Mucosa of rectum (tissue), 2 donors: ENCODE measurements at regions not wholly inside any gene's neighbourhood (a gene's known extent, or its start where the extent isn't known, plus 50 kb on each side); places are given as distances from the start of the nearest gene placed in this dataset.

Source experiments
- H3K27ac ChIP-seq, 2 donors: one replicate each; pipeline ENCODE4 v1.7.0; 2013; ENCODE audit warnings: inconsistent platforms in 2 of 2, low read depth in 2 of 2, low read length in 2 of 2
- H3K27me3 ChIP-seq, 2 donors: one replicate each; pipeline ENCODE4 v1.7.0; 2013; ENCODE audit warnings: low read length in 2 of 2; ENCODE audit not compliant: control insufficient read depth in 2 of 2, insufficient read depth in 2 of 2
- H3K36me3 ChIP-seq, 2 donors: one replicate each; pipeline ENCODE4 v1.7.0; 2013; ENCODE audit warnings: low read length in 2 of 2; ENCODE audit not compliant: control insufficient read depth in 2 of 2, insufficient read depth in 2 of 2
- H3K4me1 ChIP-seq, 2 donors: one replicate each; pipeline ENCODE4 v1.7.0; 2013; ENCODE audit warnings: low read length in 2 of 2, mild to moderate bottlenecking in 1 of 2; ENCODE audit not compliant: control insufficient read depth in 2 of 2, insufficient read depth in 2 of 2
- H3K4me3 ChIP-seq, 2 donors: one replicate each; pipeline ENCODE4 v1.7.0; 2013; ENCODE audit warnings: low read length in 2 of 2
- H3K9ac ChIP-seq, 2 donors: one replicate each; pipeline ENCODE4 v1.7.0; 2013; ENCODE audit warnings: low read length in 2 of 2, low read depth in 1 of 2, mild to moderate bottlenecking in 1 of 2
- H3K9me3 ChIP-seq, 2 donors: one replicate each; pipeline ENCODE4 v1.7.0; 2013; ENCODE audit warnings: low read length in 2 of 2; ENCODE audit not compliant: control insufficient read depth in 2 of 2
- donor health status: healthy.
- donor health status: Normal muscosa, but diverticular disease.

DNA sequence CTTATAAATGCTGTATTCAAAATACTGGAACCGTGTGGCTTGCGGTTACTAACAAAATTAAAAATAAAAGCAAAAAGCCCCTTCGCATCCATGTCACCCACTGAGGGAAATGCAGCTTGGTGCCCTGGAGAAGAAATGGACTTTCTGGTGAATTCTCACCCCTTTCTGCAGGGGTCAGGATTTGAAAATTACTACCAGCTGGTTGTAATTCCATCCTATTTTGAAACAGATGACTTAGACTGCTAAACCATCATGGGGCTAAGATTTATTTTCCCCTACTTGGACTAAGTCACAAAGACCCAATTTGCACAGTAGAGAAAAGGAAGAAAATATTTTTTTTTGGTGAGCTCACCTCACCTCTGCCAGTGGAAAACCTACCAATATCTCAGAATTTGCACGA is 111.4 kb upstream of the MYOCD start:
- no peak overlapping the region for H3K4me3 ChIP-seq
- H3K36me3 ChIP-seq, result no peaks in the 10 kb centered on the region
- H3K27me3 ChIP-seq, result no peaks in the 10 kb centered on the region
- no peaks in the 10 kb centered on the region for H3K4me1 ChIP-seq
- H3K9ac ChIP-seq, result no peak overlapping the region
- no peak overlapping the region for H3K27ac ChIP-seq
- no peaks in the 10 kb centered on the region for H3K9me3 ChIP-seq

DNA sequence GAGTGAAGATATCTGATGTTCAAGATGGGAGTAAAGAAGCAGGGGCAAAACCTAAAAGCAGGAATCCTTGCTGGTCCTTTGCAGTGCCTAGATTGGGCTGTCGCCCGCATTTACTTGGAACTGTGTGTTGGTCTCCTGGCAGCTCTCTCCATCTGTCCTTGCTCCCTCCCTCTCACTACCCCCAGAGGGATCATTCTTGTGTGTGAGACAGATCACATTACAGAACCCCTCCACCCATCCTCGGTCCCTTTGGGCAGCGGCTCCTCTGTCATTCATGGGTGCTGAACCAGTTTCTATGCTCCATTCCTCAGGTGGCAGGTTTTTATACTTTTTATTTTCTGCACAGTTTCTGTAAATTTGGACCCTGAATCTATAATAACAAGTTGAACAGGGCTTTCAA is 99.4 kb upstream of the MYOCD start:
- Histone ChIP-seq H3K9me3 (no peaks in the 10 kb centered on the region), H3K4me3 (no peak overlapping the region), H3K9ac (no peak overlapping the region), H3K4me1 (no peaks in the 10 kb centered on the region), H3K27ac (no peak overlapping the region), H3K36me3 (no peaks in the 10 kb centered on the region), H3K27me3 (no peaks in the 10 kb centered on the region)

DNA sequence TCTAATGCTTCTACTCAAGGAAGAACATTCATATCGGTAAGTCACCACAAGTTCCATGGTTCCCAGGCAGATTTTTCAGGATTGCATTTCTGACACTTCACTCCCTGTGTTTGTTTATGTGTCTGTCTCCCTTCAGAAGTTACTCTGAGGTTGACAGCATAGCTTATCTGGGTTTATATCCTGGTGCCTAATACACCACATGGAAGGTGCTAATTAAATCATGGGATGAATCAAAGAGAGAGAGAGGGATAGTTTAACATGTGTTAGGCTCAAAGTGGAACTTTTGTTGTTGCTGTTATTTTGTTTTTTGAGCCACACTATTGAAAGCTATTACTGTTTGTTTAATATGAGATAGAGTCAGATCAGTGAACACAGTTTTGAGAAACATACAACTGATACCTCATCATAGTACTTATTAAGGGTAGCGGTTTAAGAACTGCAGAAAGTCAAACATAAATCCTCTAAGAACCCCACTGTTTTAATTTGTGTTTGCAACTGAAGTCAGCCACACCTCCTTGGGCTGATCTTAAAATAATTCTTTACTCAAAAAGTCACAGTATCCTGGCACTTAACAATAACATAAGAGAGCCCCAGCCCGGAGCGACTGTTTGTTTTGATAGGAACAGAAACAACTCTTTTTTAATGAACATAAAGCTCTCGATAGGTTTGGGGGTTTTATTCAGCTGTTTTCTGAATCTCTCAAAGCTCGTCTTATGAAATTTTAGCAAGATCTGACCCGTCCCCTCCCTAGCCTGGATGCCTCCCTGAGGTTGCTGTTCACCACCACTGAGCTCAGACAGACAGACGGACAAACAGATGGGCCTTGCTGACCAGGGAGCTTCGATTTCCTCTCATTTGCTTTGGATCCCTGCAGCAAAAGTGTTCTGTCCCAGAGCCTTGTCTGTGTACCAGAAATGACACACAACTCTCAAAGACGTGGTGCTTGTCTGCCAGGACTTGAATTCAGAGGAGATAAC is 98.3 kb upstream of the MYOCD start:
- Histone ChIP-seq H3K9ac (no peak overlapping the region), H3K27me3 (no peaks in the 10 kb centered on the region), H3K4me1 (no peaks in the 10 kb centered on the region), H3K9me3 (no peaks in the 10 kb centered on the region), H3K27ac (no peak overlapping the region), H3K36me3 (no peaks in the 10 kb centered on the region), H3K4me3 (no peak overlapping the region)

DNA sequence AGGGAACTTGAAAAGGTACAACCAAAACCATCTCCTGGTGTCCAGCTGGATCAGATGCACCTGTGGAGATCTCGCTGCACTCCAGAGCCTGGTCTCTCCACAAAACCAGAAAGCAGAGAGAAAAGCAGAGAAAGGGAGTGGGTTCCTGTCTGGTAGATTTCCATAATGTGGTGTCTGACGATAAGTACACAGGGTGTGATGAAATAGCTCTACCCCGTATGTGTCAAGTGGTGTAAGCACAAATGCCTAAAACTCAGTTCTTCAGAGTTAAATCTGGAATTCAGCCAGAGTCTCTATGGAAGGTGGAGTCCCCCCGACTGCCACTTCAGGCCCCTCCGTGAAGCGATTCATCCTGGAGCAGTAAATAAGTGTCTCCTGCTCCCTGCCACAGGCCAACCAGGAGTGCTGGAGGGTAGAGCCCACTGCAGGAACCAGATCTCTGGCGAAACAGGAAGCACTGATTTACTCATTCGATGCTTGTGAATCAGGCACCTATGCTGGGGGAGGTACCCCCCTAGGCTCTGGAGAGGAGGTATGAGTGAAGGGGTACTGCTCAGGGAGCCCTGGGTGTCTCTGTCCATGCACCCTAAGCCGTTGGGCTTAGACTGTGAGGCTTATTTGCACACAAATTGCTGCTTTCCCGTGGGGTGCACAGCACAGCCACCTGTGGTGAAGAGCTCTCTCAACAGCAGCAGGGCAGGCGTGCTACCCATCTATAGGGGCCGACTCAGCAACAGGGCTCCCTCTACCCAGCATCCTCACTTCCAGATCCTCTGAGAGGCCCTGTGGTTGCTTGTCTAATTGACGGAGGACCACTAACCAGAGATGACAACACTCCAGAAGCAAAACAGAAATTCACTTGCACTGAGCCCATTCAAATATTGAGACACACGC is 97.1 kb upstream of the MYOCD start:
- H3K27ac ChIP-seq, result no peak overlapping the region
- no peak overlapping the region for H3K9ac ChIP-seq
- H3K4me1 ChIP-seq, result no peaks in the 10 kb centered on the region
- no peaks in the 10 kb centered on the region for H3K36me3 ChIP-seq
- no peaks in the 10 kb centered on the region for H3K9me3 ChIP-seq
- no peaks in the 10 kb centered on the region for H3K27me3 ChIP-seq
- no peak overlapping the region for H3K4me3 ChIP-seq

DNA sequence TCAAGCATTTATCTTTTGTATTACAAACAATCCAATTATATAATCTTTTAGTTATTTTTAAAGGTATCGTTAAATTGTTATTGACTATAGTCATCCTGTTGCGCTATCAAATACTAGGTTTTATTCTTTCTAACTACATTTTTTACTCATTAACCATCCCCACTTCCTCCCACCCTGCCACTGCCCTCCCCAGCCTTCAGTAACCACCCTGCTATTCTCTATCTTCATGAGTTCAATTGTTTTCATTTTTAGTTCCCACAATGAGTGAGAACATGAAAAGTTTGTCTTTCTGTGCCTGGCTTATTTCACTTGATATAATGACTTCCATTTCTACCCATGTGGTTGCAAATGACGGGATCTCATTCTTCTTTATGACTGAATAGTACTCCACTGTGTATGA is 94.1 kb upstream of the MYOCD start:
- Histone ChIP-seq H3K4me3 (no peak overlapping the region), H3K27me3 (no peaks in the 10 kb centered on the region), H3K9ac (no peak overlapping the region), H3K36me3 (no peaks in the 10 kb centered on the region), H3K9me3 (no peaks in the 10 kb centered on the region), H3K4me1 (no peaks in the 10 kb centered on the region), H3K27ac (no peak overlapping the region)

DNA sequence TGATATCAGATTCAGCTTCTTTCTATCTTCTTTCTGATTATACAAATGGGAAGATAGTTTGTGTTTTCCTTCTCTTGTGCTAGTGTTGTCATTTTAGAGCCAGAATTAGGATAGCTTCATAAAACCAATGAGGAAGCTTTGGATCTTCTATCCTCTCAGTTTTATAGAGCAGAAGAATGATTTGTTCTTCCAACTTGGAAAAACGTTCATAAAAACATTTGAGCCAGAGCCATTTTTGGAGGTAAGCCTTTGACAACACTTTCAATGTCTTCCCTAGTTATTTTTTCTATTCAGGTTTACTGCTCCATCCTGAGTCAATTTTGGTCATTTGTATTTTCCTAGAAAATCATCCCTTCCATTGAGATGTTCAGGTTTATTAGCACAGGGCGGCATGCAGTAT is 91.2 kb upstream of the MYOCD start:
- H3K4me3 ChIP-seq, result no peak overlapping the region
- H3K36me3 ChIP-seq, result no peaks in the 10 kb centered on the region
- H3K4me1 ChIP-seq, result no peaks in the 10 kb centered on the region
- no peaks in the 10 kb centered on the region for H3K27me3 ChIP-seq
- no peak overlapping the region for H3K9ac ChIP-seq
- no peak overlapping the region for H3K27ac ChIP-seq
- H3K9me3 ChIP-seq, result no peaks in the 10 kb centered on the region

DNA sequence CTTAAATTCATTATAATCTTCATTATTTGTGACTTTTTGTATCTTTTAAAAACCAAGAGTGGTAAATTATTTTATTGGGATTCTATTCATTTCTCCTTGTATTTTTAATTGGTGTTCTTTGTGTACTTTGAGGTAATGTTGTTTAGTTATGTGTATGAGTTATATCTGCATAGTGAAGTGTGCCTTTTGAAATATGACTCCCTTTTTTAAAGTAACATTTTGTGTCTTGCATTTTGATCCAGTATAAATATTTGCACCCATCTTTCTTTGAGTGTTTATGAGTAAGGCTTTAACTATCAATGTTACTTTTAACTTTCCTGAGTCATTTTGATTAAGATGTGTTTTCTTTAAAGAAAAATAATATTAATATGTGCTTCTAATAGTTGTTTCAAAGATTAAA is 90.0 kb upstream of the MYOCD start:
- no peak overlapping the region for H3K9ac ChIP-seq

DNA sequence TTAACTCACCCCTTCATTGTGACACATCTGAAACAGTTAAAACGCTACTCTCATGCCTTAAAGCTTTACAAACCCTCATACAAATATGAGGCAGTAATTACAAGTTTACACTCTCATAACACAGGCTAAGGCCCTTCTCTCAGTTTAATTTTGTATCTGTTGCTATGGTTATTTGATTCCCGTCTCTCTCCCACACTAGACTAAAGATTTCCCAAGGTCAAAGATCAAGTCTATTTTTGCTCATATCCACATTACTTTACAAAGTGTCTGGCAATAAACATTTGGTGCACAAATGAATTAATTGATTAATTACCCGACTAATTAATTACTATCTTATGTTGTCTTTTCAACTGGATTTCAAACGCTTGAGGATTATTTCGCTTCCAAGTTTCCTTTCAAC is 86.4 kb upstream of the MYOCD start:
- Histone ChIP-seq H3K27ac (no peak overlapping the region), H3K36me3 (no peaks in the 10 kb centered on the region), H3K9me3 (no peaks in the 10 kb centered on the region), H3K4me1 (no peaks in the 10 kb centered on the region), H3K9ac (no peak overlapping the region), H3K27me3 (no peaks in the 10 kb centered on the region), H3K4me3 (no peak overlapping the region)

More for the DNA sequence above, 90.0 kb upstream of the MYOCD start:
- no peaks in the 10 kb centered on the region for H3K36me3 ChIP-seq
- no peaks in the 10 kb centered on the region for H3K27me3 ChIP-seq
- H3K9me3 ChIP-seq, result no peaks in the 10 kb centered on the region
- H3K4me3 ChIP-seq, result no peak overlapping the region
- no peaks in the 10 kb centered on the region for H3K4me1 ChIP-seq
- no peak overlapping the region for H3K27ac ChIP-seq

DNA sequence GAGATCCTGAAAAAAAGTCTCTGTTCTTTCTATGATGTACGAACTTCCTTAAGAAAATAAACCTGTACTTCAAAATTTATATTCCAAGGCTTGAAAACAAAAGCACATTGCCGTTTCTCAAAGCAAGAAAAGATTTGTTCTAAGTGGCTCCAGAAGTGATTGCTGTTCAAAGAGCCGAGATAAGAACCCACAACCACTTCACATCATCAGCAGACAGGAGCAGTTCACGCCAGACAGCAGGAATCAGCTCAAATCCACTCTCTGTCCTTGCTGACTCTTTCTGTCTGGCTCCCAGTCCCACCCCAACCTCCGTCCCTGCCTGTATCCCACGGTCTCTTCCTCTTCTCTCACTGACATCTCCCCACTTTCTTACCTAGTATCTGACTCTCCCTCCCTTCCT is 85.0 kb upstream of the MYOCD start:
- Histone ChIP-seq H3K9ac (no peak overlapping the region), H3K27me3 (no peaks in the 10 kb centered on the region), H3K4me3 (no peak overlapping the region), H3K36me3 (no peaks in the 10 kb centered on the region), H3K4me1 (no peaks in the 10 kb centered on the region), H3K27ac (no peak overlapping the region), H3K9me3 (no peaks in the 10 kb centered on the region)

DNA sequence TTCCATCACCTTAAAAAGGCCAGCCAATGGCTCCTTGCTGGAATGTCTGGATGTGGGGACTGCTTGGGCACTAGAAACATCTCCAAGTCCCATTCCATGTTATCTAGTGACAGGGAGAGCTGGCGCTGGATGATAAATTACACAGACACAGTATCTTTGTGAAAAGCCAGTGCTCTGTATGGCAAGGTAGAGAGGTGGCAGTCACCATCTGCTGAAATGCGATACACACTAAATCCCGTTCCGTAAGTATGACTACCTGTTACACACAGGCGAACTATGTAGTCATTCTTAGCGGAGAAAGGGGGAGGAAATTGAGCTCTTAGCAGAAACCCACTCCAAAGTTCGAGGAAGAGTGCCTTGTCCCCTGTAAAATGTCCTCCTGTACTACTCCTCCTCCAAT is 81.0 kb upstream of the MYOCD start:
- H3K27me3 ChIP-seq, result no peaks in the 10 kb centered on the region
- H3K9ac ChIP-seq, result no peak overlapping the region
- H3K36me3 ChIP-seq, result no peaks in the 10 kb centered on the region
- H3K4me1 ChIP-seq, result no peaks in the 10 kb centered on the region
- no peak overlapping the region for H3K4me3 ChIP-seq
- H3K27ac ChIP-seq, result no peak overlapping the region
- H3K9me3 ChIP-seq, result no peaks in the 10 kb centered on the region
